Panc1 (cell line): ENCODE measurements at regions not wholly inside any gene's neighbourhood (a gene's known extent, or its start where the extent isn't known, plus 50 kb on each side); places are given as distances from the start of the nearest gene placed in this dataset.

Experiments used
- POLR2AphosphoS5 ChIP-seq: IDR thresholded peaks from 2 replicates; pipeline ENCODE4 v1.6.1; 2012; ENCODE audit warnings: mild to moderate bottlenecking, low read depth, low read length, moderate library complexity
- TF ChIP-seq, protein P1 (sequence below): fragments of 450-650 bp; IDR thresholded peaks from 2 replicates; pipeline ENCODE4 v1.5.1; 2017; ENCODE audit warnings: mild to moderate bottlenecking
- TF ChIP-seq, protein P2 (sequence below), 2 experiments: IDR thresholded peaks; 2 replicates each; pipeline ENCODE4 v1.6.1; 2011 to 2012; ENCODE audit warnings: low read depth in 2 of 2, control low read depth in 1 of 2, low read length in 1 of 2, mild to moderate bottlenecking in 1 of 2, moderate library complexity in 1 of 2; ENCODE audit not compliant: insufficient read depth in 1 of 2

GRCh38 chr2:156132130-156132529, 200.4 kb downstream of the NR4A2 start:
- TF ChIP-seq, protein P1, sequence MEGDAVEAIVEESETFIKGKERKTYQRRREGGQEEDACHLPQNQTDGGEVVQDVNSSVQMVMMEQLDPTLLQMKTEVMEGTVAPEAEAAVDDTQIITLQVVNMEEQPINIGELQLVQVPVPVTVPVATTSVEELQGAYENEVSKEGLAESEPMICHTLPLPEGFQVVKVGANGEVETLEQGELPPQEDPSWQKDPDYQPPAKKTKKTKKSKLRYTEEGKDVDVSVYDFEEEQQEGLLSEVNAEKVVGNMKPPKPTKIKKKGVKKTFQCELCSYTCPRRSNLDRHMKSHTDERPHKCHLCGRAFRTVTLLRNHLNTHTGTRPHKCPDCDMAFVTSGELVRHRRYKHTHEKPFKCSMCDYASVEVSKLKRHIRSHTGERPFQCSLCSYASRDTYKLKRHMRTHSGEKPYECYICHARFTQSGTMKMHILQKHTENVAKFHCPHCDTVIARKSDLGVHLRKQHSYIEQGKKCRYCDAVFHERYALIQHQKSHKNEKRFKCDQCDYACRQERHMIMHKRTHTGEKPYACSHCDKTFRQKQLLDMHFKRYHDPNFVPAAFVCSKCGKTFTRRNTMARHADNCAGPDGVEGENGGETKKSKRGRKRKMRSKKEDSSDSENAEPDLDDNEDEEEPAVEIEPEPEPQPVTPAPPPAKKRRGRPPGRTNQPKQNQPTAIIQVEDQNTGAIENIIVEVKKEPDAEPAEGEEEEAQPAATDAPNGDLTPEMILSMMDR: no peak
- no peak for TF ChIP-seq POLR2AphosphoS5
- TF ChIP-seq, protein P2, sequence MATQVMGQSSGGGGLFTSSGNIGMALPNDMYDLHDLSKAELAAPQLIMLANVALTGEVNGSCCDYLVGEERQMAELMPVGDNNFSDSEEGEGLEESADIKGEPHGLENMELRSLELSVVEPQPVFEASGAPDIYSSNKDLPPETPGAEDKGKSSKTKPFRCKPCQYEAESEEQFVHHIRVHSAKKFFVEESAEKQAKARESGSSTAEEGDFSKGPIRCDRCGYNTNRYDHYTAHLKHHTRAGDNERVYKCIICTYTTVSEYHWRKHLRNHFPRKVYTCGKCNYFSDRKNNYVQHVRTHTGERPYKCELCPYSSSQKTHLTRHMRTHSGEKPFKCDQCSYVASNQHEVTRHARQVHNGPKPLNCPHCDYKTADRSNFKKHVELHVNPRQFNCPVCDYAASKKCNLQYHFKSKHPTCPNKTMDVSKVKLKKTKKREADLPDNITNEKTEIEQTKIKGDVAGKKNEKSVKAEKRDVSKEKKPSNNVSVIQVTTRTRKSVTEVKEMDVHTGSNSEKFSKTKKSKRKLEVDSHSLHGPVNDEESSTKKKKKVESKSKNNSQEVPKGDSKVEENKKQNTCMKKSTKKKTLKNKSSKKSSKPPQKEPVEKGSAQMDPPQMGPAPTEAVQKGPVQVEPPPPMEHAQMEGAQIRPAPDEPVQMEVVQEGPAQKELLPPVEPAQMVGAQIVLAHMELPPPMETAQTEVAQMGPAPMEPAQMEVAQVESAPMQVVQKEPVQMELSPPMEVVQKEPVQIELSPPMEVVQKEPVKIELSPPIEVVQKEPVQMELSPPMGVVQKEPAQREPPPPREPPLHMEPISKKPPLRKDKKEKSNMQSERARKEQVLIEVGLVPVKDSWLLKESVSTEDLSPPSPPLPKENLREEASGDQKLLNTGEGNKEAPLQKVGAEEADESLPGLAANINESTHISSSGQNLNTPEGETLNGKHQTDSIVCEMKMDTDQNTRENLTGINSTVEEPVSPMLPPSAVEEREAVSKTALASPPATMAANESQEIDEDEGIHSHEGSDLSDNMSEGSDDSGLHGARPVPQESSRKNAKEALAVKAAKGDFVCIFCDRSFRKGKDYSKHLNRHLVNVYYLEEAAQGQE (IDR thresholded peaks at IDR 0.05; ENCODE audit: insufficient read depth in 1 of 2, low read depth in 2 of 2, low read length in 1 of 2): no peak
